ENCODE measurements at regions not wholly inside any gene's neighbourhood (a gene's known extent, or its start where the extent isn't known, plus 50 kb on each side); places are given as distances from the start of the nearest gene placed in this dataset.

DNA sequence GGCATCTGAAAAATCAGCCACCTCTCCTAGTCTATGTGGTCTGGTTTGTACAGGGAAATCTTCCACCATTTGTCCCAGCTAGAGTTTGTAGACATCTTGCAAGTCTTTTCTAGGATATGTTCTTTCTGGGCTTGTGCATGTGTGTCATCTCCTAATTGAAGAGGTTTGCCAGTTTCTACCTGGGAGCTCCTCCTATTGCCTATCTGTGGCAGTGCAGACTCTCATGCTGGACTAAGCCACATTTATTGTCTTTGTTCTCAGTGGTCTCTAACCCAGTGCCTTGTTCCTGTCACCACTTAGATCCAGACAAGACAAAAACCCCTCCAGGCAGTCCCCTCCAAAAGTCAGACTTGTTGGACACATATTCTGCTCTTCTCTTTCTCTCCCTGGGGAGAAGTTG is 72.0 kb upstream of the MRPS9 start:
- TF ChIP-seq, protein P1, sequence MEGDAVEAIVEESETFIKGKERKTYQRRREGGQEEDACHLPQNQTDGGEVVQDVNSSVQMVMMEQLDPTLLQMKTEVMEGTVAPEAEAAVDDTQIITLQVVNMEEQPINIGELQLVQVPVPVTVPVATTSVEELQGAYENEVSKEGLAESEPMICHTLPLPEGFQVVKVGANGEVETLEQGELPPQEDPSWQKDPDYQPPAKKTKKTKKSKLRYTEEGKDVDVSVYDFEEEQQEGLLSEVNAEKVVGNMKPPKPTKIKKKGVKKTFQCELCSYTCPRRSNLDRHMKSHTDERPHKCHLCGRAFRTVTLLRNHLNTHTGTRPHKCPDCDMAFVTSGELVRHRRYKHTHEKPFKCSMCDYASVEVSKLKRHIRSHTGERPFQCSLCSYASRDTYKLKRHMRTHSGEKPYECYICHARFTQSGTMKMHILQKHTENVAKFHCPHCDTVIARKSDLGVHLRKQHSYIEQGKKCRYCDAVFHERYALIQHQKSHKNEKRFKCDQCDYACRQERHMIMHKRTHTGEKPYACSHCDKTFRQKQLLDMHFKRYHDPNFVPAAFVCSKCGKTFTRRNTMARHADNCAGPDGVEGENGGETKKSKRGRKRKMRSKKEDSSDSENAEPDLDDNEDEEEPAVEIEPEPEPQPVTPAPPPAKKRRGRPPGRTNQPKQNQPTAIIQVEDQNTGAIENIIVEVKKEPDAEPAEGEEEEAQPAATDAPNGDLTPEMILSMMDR (IDR thresholded peaks at IDR 0.05), result no peak
- no peak for TF ChIP-seq POLR2A (IDR thresholded peaks at IDR 0.05)

All from thyroid gland (tissue), 4 donors.